Trophoblast cell (in vitro differentiated cells and primary cell): ENCODE measurements at regions not wholly inside any gene's neighbourhood (a gene's known extent, or its start where the extent isn't known, plus 50 kb on each side); places are given as distances from the start of the nearest gene placed in this dataset.

ENCODE experiments used
- DNase-seq, 2 donors: peaks; one replicate each; pipeline ENCODE4 v3.0.0-alpha.2; 2016
- H2AFZ ChIP-seq: 2 replicates; pipeline ENCODE4 v1.6.1; 2013; ENCODE audit warnings: low read length, moderate library complexity, mild to moderate bottlenecking; ENCODE audit not compliant: insufficient read depth, poor library complexity
- H2AK5ac ChIP-seq: 2 replicates; pipeline ENCODE4 v1.6.1; 2013; ENCODE audit warnings: mild to moderate bottlenecking, low read length
- H2BK120ac ChIP-seq: 2 replicates; pipeline ENCODE4 v1.6.1; 2013; ENCODE audit warnings: low read length, mild to moderate bottlenecking, moderate library complexity; ENCODE audit not compliant: insufficient read depth, poor library complexity
- H2BK12ac ChIP-seq: 2 replicates; pipeline ENCODE4 v1.6.1; 2013; ENCODE audit warnings: mild to moderate bottlenecking, low read length, moderate library complexity
- H2BK5ac ChIP-seq: 2 replicates; pipeline ENCODE4 v1.6.1; 2013; ENCODE audit warnings: low read length, low read depth, moderate library complexity, mild to moderate bottlenecking; ENCODE audit not compliant: poor library complexity
- H3K14ac ChIP-seq: 2 replicates; pipeline ENCODE4 v1.6.1; 2013; ENCODE audit warnings: mild to moderate bottlenecking, low read length
- H3K18ac ChIP-seq: 2 replicates; pipeline ENCODE4 v1.6.1; 2013; ENCODE audit warnings: mild to moderate bottlenecking, low read length
- H3K23ac ChIP-seq: 2 replicates; pipeline ENCODE4 v1.6.1; 2013; ENCODE audit warnings: low read length
- H3K27ac ChIP-seq: 2 replicates; pipeline ENCODE4 v1.5.1; 2013; ENCODE audit warnings: low read depth, mild to moderate bottlenecking, inconsistent platforms, low read length, moderate library complexity
- H3K27me3 ChIP-seq: 2 replicates; pipeline ENCODE4 v1.6.1; 2013; ENCODE audit warnings: inconsistent platforms, mild to moderate bottlenecking, low read length, moderate library complexity; ENCODE audit not compliant: insufficient read depth
- H3K36me3 ChIP-seq, 2 experiments: 1 replicate in 1 of 2; 2 replicates in 1 of 2; pipeline ENCODE4 v1.6.1; 2013; ENCODE audit warnings: low read length in 2 of 2, mild to moderate bottlenecking in 2 of 2, moderate library complexity in 1 of 2; ENCODE audit not compliant: insufficient read depth in 2 of 2, control insufficient read depth in 1 of 2
- H3K4ac ChIP-seq: 2 replicates; pipeline ENCODE4 v1.6.1; 2013; ENCODE audit warnings: low read depth, mild to moderate bottlenecking, low read length, moderate library complexity
- H3K4me1 ChIP-seq, 2 experiments: 1 replicate in 1 of 2; 2 replicates in 1 of 2; pipeline ENCODE4 v1.6.1; 2013; ENCODE audit warnings: low read length in 2 of 2, mild to moderate bottlenecking in 2 of 2, moderate library complexity in 1 of 2; ENCODE audit not compliant: insufficient read depth in 2 of 2, control insufficient read depth in 1 of 2
- H3K4me2 ChIP-seq: 2 replicates; pipeline ENCODE4 v1.6.1; 2013; ENCODE audit warnings: inconsistent platforms, mild to moderate bottlenecking, low read length, moderate library complexity
- H3K4me3 ChIP-seq: 2 replicates; pipeline ENCODE4 v1.5.1; 2013; ENCODE audit warnings: mild to moderate bottlenecking, low read depth, low read length, inconsistent platforms
- H3K79me1 ChIP-seq: one replicate; pipeline ENCODE4 v1.6.1; 2013; ENCODE audit warnings: low read length
- H3K79me2 ChIP-seq: 2 replicates; pipeline ENCODE4 v1.6.1; 2013; ENCODE audit warnings: low read length, mild to moderate bottlenecking; ENCODE audit not compliant: control insufficient read depth, insufficient read depth, poor library complexity
- H3K9ac ChIP-seq: 2 replicates; pipeline ENCODE4 v1.6.1; 2013; ENCODE audit warnings: mild to moderate bottlenecking, low read length
- H3K9me3 ChIP-seq: 2 replicates; pipeline ENCODE4 v1.6.1; 2013; ENCODE audit warnings: low read depth, mild to moderate bottlenecking, control low read depth, inconsistent platforms, low read length; ENCODE audit not compliant: insufficient read depth
- H4K12ac ChIP-seq: 2 replicates; pipeline ENCODE4 v1.6.1; 2013; ENCODE audit warnings: low read depth, mild to moderate bottlenecking, low read length, moderate library complexity
- H4K8ac ChIP-seq: 2 replicates; pipeline ENCODE4 v1.6.1; 2013; ENCODE audit warnings: low read depth, mild to moderate bottlenecking, low read length, moderate library complexity
- H4K91ac ChIP-seq: one replicate; pipeline ENCODE4 v1.6.1; 2013; ENCODE audit warnings: low read depth, mild to moderate bottlenecking, low read length, moderate library complexity
- WGBS: extraction: QIAGEN DNeasy Blood & Tissue Kit; methylation state at CpG from one replicate; pipeline ENCODE4 v1.1.7; 2013; ENCODE audit warnings: missing lambda C conversion rate; ENCODE audit not compliant: insufficient read length, insufficient coverage; ENCODE audit errors: extremely low coverage; 5-methylcytosine and 5-hydroxymethylcytosine counted together

DNA sequence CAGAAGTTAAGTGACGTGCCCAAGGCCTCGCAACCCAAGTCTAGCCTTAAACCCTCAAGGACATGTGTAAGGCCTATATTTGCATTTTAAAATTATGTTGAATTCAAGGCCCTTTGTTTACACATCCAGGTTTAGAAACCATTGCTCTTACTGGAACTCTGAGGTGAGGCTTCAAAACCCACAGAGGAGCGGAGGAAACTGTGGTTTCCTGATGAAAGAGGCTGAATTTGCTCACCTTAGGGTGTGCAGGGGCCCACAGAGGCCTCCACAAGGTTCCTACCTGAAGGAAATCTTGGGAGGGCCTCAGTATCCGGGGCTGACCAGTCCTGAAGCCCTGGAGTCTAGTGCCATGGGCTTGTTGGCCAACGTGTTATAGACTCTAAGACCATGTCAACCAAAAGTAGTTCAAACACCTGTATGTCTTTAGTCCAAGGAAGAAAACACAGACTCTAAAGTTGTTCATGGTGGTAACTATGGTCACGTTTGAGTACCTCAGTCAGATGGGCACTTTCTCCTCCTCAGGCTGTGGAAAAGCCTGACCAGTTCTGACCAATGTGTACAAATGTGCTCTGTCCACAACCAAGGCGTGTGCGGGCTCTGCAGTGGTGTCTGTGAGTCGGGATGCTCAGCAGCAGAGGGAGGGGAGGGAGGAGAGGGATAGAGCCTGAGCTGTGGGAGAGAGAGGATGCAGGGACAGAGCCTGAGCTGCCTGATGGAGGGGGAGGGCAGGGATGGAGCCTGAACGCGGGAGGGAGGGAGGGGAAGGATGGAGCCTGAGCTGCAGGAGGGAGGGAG is 124.6 kb upstream of the ERCC6L2 start:
- H2BK12ac ChIP-seq: no peak overlapping the region
- H3K23ac ChIP-seq: no peak overlapping the region
- no peak overlapping the region for H3K18ac ChIP-seq
- no peak overlapping the region for H3K14ac ChIP-seq
- no peak overlapping the region for H2AFZ ChIP-seq
- H3K4me2 ChIP-seq: no peak overlapping the region
- H3K79me1 ChIP-seq: peaks cover 11% of the 10 kb centered on the region
- H3K27me3 ChIP-seq: peaks cover 5% of the 10 kb centered on the region
- no CpG with 5 or more reads among the region's 11 CpGs for WGBS
- H2BK120ac ChIP-seq: no peak overlapping the region
- no peak overlapping the region for H3K4ac ChIP-seq
- no peak overlapping the region for H2BK5ac ChIP-seq
- H3K36me3 ChIP-seq: no peaks in the 10 kb centered on the region
- DNase-seq: no peak
- no peak overlapping the region for H4K91ac ChIP-seq
- no peak overlapping the region for H3K27ac ChIP-seq
- H4K12ac ChIP-seq: no peak overlapping the region
- no peak overlapping the region for H4K8ac ChIP-seq
- H3K4me1 ChIP-seq: peaks cover 25 to 26% of the 10 kb centered on the region in 2 experiments
- no peak overlapping the region for H2AK5ac ChIP-seq
- no peak overlapping the region for H3K9ac ChIP-seq
- H3K9me3 ChIP-seq: peaks cover 2% of the 10 kb centered on the region
- no peak overlapping the region for H3K4me3 ChIP-seq
- peaks cover 3% of the 10 kb centered on the region for H3K79me2 ChIP-seq

- no peak for DNase-seq
- Histone ChIP-seq H4K91ac (no peak overlapping the region), H2BK5ac (no peak overlapping the region), H2BK120ac (no peak overlapping the region), H2BK12ac (no peak overlapping the region), H3K9me3 (peaks cover 2% of the 10 kb centered on the region), H3K4me1 (peaks cover 17 to 19% of the 10 kb centered on the region in 2 experiments), H3K79me1 (peaks cover 8% of the 10 kb centered on the region), H3K4me2 (no peak overlapping the region), H3K14ac (no peak overlapping the region), H2AFZ (no peak overlapping the region), H3K18ac (no peak overlapping the region), H3K36me3 (no peaks in the 10 kb centered on the region), H2AK5ac (no peak overlapping the region), H3K79me2 (peaks cover 3% of the 10 kb centered on the region), H3K27ac (no peak overlapping the region), H3K4me3 (no peak overlapping the region), H3K27me3 (peaks cover 5% of the 10 kb centered on the region), H4K12ac (no peak overlapping the region), H3K9ac (no peak overlapping the region), H3K23ac (no peak overlapping the region), H3K4ac (no peak overlapping the region), H4K8ac (no peak overlapping the region)
- no CpG with 5 or more reads among the region's 9 CpGs for WGBS
These were observed 126.0 kb upstream of the ERCC6L2 start for GRCh38 chr9:95749493-95749892.

GRCh38 chr9:95746408-95747180 is 128.9 kb upstream of the ERCC6L2 start:
- Histone ChIP-seq H3K36me3 (no peaks in the 10 kb centered on the region), H3K79me2 (no peaks in the 10 kb centered on the region), H3K4me3 (no peak overlapping the region), H2BK12ac (no peak overlapping the region), H2BK5ac (no peak overlapping the region), H3K27me3 (no peaks in the 10 kb centered on the region), H4K12ac (no peak overlapping the region), H3K9me3 (peaks cover 2% of the 10 kb centered on the region), H2BK120ac (no peak overlapping the region), H4K8ac (no peak overlapping the region), H3K27ac (no peak overlapping the region), H3K4me2 (no peak overlapping the region), H2AK5ac (no peak overlapping the region), H3K18ac (no peak overlapping the region), H3K4ac (no peak overlapping the region), H3K79me1 (peaks cover 3% of the 10 kb centered on the region), H3K4me1 (peaks cover 2% of the 10 kb centered on the region in 2 experiments), H2AFZ (no peak overlapping the region), H3K23ac (no peak overlapping the region), H3K9ac (no peak overlapping the region), H4K91ac (no peak overlapping the region), H3K14ac (no peak overlapping the region)
- DNase-seq: no peak
- WGBS: no CpG with 5 or more reads among the region's 4 CpGs

DNA sequence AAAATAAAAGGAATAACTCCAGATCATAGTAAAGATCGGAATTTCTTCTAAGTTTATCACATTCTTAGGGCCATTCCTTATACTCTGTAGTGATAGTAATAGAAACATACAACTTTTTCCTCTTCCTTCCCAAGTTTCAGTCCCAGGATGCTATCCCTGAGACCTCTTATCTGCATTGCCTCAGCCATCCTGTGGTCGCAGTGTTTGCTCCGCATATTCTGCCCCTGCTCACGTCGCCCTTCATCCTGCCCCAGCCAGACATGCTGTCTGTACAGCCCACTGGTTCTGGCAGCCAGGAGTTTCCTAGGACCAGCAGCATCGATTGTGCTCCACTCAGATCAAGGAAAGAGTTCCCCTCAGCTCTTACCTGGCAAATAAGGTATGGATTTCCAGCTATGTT is 132.7 kb upstream of the ERCC6L2 start:
- H3K9me3 ChIP-seq: no peaks in the 10 kb centered on the region
- no peak overlapping the region for H3K18ac ChIP-seq
- no peak overlapping the region for H4K12ac ChIP-seq
- H3K79me1 ChIP-seq: peaks cover 5% of the 10 kb centered on the region
- no peak overlapping the region for H2AFZ ChIP-seq
- no peak overlapping the region for H3K23ac ChIP-seq
- no peak overlapping the region for H3K4me3 ChIP-seq
- no CpG with 5 or more reads among the region's 6 CpGs for WGBS
- no peak overlapping the region for H2AK5ac ChIP-seq
- no peak overlapping the region for H2BK12ac ChIP-seq
- H3K4me1 ChIP-seq: peaks cover 2 to 6% of the 10 kb centered on the region in 2 experiments
- H3K4me2 ChIP-seq: no peak overlapping the region
- H3K9ac ChIP-seq: no peak overlapping the region
- H3K4ac ChIP-seq: no peak overlapping the region
- no peak overlapping the region for H3K27ac ChIP-seq
- H3K36me3 ChIP-seq: no peaks in the 10 kb centered on the region
- no peak overlapping the region for H4K8ac ChIP-seq
- H3K27me3 ChIP-seq: no peaks in the 10 kb centered on the region
- no peak overlapping the region for H3K14ac ChIP-seq
- no peaks in the 10 kb centered on the region for H3K79me2 ChIP-seq
- H2BK5ac ChIP-seq: no peak overlapping the region
- no peak overlapping the region for H2BK120ac ChIP-seq
- H4K91ac ChIP-seq: no peak overlapping the region
- DNase-seq: no peak
